Fibroblast of lung (primary cell): ENCODE measurements at regions not wholly inside any gene's neighbourhood (a gene's known extent, or its start where the extent isn't known, plus 50 kb on each side); places are given as distances from the start of the nearest gene placed in this dataset.
A peak's percentile ranks its signal among the peaks of the same experiment; 100 is the strongest.

Experiments
- DNase-seq, 2 donors: peaks; one replicate each; pipeline versions ENCODE4 v3.0.0 to v3.0.0-alpha.2; 2010; ENCODE audit warnings: low read depth in 2 of 2
- H2AFZ ChIP-seq: 2 replicates; pipeline ENCODE4 v1.5.1; 2012; ENCODE audit warnings: low read length, control low read depth, inconsistent platforms
- H3K27ac ChIP-seq: 2 replicates; pipeline ENCODE4 v1.5.1; 2011; ENCODE audit warnings: low read length, control low read depth; ENCODE audit not compliant: insufficient read depth
- H3K27me3 ChIP-seq: 2 replicates; pipeline ENCODE4 v1.5.1; 2011; ENCODE audit warnings: mild to moderate bottlenecking, low read length; ENCODE audit not compliant: control insufficient read depth, insufficient read depth
- H3K36me3 ChIP-seq: 2 replicates; pipeline ENCODE4 v1.5.1; 2011; ENCODE audit warnings: low read length; ENCODE audit not compliant: control insufficient read depth, insufficient read depth
- H3K4me1 ChIP-seq: 2 replicates; pipeline ENCODE4 v1.5.1; 2011; ENCODE audit warnings: low read length; ENCODE audit not compliant: control insufficient read depth, insufficient read depth; ENCODE audit errors: extremely low read depth
- H3K4me2 ChIP-seq: 2 replicates; pipeline ENCODE4 v1.5.1; 2011; ENCODE audit warnings: low read length, control low read depth; ENCODE audit not compliant: insufficient read depth; ENCODE audit errors: extremely low read depth
- H3K4me3 ChIP-seq, 4 experiments: fragments of 200-600 bp in 1 of 4; sonication (generic) in 1 of 4; replicated peaks in 1 of 4; 2 replicates each; pipeline ENCODE4 v1.5.1; 2011 to 2016; ENCODE audit warnings: low read length in 4 of 4, low read depth in 3 of 4, mild to moderate bottlenecking in 3 of 4, control low read depth in 2 of 4, inconsistent platforms in 1 of 4, mixed read lengths in 1 of 4; ENCODE audit not compliant: insufficient read depth in 1 of 4; ENCODE audit errors: control extremely low read depth in 1 of 4
- H3K79me2 ChIP-seq: 2 replicates; pipeline ENCODE4 v1.5.1; 2012; ENCODE audit warnings: mild to moderate bottlenecking, low read length, inconsistent platforms; ENCODE audit not compliant: control insufficient read depth, insufficient read depth
- H3K9ac ChIP-seq: 2 replicates; pipeline ENCODE4 v1.5.1; 2011; ENCODE audit warnings: mild to moderate bottlenecking, low read length, control low read depth; ENCODE audit not compliant: insufficient read depth
- H3K9me3 ChIP-seq: 2 replicates; pipeline ENCODE4 v1.5.1; 2012; ENCODE audit warnings: low read depth, low read length; ENCODE audit not compliant: control insufficient read depth, insufficient read depth
- H4K20me1 ChIP-seq: 2 replicates; pipeline ENCODE4 v1.5.1; 2011; ENCODE audit warnings: low read length; ENCODE audit not compliant: control insufficient read depth, insufficient read depth; ENCODE audit errors: extremely low read depth
- CTCF ChIP-seq, 2 donors: IDR thresholded peaks in 1 of 2; conservative IDR thresholded peaks in 1 of 2; 1 replicate in 1 of 2; 2 replicates in 1 of 2; pipeline ENCODE4 v1.5.1; 2011 to 2012; ENCODE audit warnings: low read length in 2 of 2, control low read depth in 1 of 2, inconsistent platforms in 1 of 2, low read depth in 1 of 2, mild to moderate bottlenecking in 1 of 2
- EZH2 ChIP-seq: IDR thresholded peaks from 2 replicates; pipeline ENCODE4 v1.5.1; 2012; ENCODE audit warnings: low read length, control low read depth, mild to moderate bottlenecking; ENCODE audit errors: missing control alignments

- Histone ChIP-seq H3K36me3 (no peaks in the 10 kb centered on the region), H3K9ac (no peak overlapping the region), H3K27me3 (no peaks in the 10 kb centered on the region), H3K9me3 (no peaks in the 10 kb centered on the region), H3K27ac (no peak overlapping the region), H2AFZ (no peak overlapping the region), H3K4me1 (no peaks in the 10 kb centered on the region), H4K20me1 (no peaks in the 10 kb centered on the region), H3K4me3 (no peak overlapping the region), H3K4me2 (no peak overlapping the region), H3K79me2 (no peaks in the 10 kb centered on the region)
- peak in 1 of 2 donors; percentile 20 for DNase-seq
- no peak for TF ChIP-seq CTCF (conservative IDR thresholded peaks at IDR 0.05 in 1 of 2, IDR thresholded peaks at IDR 0.05 in 1 of 2; ENCODE audit: low read depth in 1 of 2, low read length in 2 of 2)
- no peak for TF ChIP-seq EZH2
Measured at GRCh38 chr13:33606692-33607091, 211.3 kb upstream of the RFC3 start.

- peak overlapping the region; percentile 75 for H2AFZ ChIP-seq
- H3K4me3 ChIP-seq: peak overlapping the region in 2 of 4 experiments; percentile 10 to 33
- no peak overlapping the region for H3K27ac ChIP-seq
- H3K4me2 ChIP-seq: peak overlapping the region; percentile 55
- H3K27me3 ChIP-seq: no peaks in the 10 kb centered on the region
- no peak for TF ChIP-seq CTCF (conservative IDR thresholded peaks at IDR 0.05 in 1 of 2, IDR thresholded peaks at IDR 0.05 in 1 of 2; ENCODE audit: low read depth in 1 of 2, low read length in 2 of 2)
- TF ChIP-seq EZH2: no peak
- no peak overlapping the region for H3K9ac ChIP-seq
- H3K36me3 ChIP-seq: no peaks in the 10 kb centered on the region
- DNase-seq: peak in 1 of 2 donors; percentile 56
- no peaks in the 10 kb centered on the region for H4K20me1 ChIP-seq
- no peaks in the 10 kb centered on the region for H3K4me1 ChIP-seq
- no peaks in the 10 kb centered on the region for H3K9me3 ChIP-seq
- H3K79me2 ChIP-seq: no peaks in the 10 kb centered on the region
Measured at GRCh38 chr13:33610438-33611120, 207.4 kb upstream of the RFC3 start.

- Histone ChIP-seq H3K27ac (no peak overlapping the region), H3K36me3 (no peaks in the 10 kb centered on the region), H3K9me3 (no peaks in the 10 kb centered on the region), H3K4me1 (no peaks in the 10 kb centered on the region), H3K9ac (no peak overlapping the region), H4K20me1 (no peaks in the 10 kb centered on the region), H2AFZ (peak overlapping the region; percentile 75), H3K27me3 (no peaks in the 10 kb centered on the region), H3K4me3 (peak overlapping the region in 2 of 4 experiments; percentile 10 to 33), H3K4me2 (peak overlapping the region; percentile 55), H3K79me2 (no peaks in the 10 kb centered on the region)
- DNase-seq: peak; percentile 85 to 88
- TF ChIP-seq EZH2 (no peak), CTCF (conservative IDR thresholded peaks at IDR 0.05 in 1 of 2, IDR thresholded peaks at IDR 0.05 in 1 of 2; ENCODE audit: low read depth in 1 of 2, low read length in 2 of 2) (no peak)
Measured at GRCh38 chr13:33611121-33611805, 206.7 kb upstream of the RFC3 start.
